Fibroblast of villous mesenchyme (primary cell): ENCODE measurements at regions not wholly inside any gene's neighbourhood (a gene's known extent, or its start where the extent isn't known, plus 50 kb on each side); places are given as distances from the start of the nearest gene placed in this dataset.

Experiments
- DNase-seq: peaks from one replicate; pipeline ENCODE4 v3.0.0-alpha.2; 2010; ENCODE audit warnings: low read depth
- H3K4me3 ChIP-seq: 2 replicates; pipeline ENCODE4 v1.5.1; 2011; ENCODE audit warnings: low read depth, mild to moderate bottlenecking, low read length
- TF ChIP-seq, protein P1 (sequence below): IDR thresholded peaks from 2 replicates; pipeline ENCODE4 v1.5.1; 2012; ENCODE audit warnings: low read depth, mild to moderate bottlenecking, low read length; ENCODE audit not compliant: insufficient read depth

DNA sequence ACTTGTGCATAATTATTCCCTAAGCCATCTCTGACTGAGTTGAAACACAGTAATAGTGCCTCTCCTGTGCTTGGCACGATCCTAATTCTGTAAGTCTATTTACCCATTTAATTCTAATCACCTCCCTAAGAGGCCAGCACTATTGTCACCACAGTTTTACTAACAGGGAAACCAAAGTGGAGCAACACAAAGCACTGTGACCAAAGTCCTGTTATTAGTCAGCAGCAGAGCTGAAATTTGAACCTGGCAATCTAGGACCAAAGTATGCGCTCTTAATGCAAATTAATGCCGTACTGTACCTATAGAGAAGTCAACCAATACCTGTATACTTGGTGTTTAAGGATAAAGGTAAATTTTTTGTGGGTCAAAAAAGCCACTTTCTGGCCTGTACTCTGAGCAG, 77.1 kb upstream of the CNTLN start:
- TF ChIP-seq, protein P1, sequence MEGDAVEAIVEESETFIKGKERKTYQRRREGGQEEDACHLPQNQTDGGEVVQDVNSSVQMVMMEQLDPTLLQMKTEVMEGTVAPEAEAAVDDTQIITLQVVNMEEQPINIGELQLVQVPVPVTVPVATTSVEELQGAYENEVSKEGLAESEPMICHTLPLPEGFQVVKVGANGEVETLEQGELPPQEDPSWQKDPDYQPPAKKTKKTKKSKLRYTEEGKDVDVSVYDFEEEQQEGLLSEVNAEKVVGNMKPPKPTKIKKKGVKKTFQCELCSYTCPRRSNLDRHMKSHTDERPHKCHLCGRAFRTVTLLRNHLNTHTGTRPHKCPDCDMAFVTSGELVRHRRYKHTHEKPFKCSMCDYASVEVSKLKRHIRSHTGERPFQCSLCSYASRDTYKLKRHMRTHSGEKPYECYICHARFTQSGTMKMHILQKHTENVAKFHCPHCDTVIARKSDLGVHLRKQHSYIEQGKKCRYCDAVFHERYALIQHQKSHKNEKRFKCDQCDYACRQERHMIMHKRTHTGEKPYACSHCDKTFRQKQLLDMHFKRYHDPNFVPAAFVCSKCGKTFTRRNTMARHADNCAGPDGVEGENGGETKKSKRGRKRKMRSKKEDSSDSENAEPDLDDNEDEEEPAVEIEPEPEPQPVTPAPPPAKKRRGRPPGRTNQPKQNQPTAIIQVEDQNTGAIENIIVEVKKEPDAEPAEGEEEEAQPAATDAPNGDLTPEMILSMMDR = no peak
- H3K4me3 ChIP-seq = no peak overlapping the region
- DNase-seq = no peak

DNA sequence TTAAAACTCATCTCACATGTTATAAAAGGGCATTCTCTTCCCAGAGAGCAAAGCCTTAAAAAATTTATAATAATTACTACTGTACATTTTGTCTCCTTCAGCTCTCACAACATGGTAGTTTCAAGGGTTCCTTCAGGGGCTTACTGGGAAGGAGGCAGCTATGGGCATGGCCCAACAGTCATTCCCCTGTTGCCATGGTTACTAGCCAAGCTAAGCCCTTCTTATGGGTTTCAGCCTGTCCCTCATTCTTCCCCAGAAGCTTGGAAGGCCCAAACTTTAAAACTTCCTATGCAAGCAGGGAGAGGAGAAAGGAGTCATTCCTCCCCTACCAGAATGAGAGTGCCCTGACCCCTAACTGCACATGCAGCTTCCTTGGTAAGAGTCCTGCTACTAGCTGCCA, 82.2 kb upstream of the CNTLN start:
- no peak for DNase-seq
- H3K4me3 ChIP-seq = no peak overlapping the region
- TF ChIP-seq, protein P1 = no peak

DNA sequence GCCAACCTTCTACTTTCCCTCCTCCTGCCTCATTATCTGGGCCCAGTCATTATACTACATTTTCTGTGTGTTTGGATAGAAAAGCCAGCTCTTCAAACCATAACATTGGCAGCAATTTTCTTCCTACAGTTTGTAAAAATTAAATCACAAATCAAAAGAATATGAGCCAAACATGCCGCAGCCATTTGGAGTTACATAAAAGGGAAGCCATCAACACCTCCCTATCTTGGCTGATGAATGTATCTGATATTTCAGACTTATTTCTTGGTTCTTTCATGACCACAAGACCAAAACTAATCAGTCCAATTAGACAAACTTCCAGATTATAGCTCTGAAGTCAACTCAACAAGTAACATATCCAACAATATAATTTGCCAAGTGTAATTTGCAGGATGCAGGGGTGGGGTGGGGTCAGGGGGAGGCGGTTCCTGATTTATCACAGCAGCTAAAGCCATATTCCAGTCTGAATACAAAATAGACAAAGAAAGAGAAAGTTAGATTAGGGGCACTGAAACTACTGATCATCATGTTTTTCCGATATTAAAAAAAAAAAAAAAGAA, 89.4 kb upstream of the CNTLN start:
- no peak for DNase-seq
- TF ChIP-seq, protein P1 = no peak
- H3K4me3 ChIP-seq = no peak overlapping the region

DNA sequence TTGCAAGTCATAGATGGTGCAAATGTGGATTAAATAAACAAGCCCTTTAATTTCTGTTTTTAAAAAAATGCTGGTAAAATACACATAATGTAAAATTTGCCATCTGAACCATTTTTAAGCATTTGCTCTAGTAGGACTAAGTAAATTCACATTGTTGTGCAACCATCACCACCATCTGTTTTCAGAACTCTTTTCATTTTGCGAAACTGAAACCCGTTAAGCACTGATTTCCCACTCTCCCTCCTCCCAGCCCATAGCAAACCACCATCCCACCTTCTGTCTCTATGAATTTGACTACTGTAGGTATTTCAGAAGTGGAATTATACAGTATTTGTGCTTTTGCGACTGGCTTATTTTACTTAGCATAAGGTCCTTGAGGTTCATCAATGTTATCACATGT, 103.3 kb upstream of the CNTLN start:
- TF ChIP-seq, protein P1 = no peak
- peak; percentile 29 for DNase-seq

DNA sequence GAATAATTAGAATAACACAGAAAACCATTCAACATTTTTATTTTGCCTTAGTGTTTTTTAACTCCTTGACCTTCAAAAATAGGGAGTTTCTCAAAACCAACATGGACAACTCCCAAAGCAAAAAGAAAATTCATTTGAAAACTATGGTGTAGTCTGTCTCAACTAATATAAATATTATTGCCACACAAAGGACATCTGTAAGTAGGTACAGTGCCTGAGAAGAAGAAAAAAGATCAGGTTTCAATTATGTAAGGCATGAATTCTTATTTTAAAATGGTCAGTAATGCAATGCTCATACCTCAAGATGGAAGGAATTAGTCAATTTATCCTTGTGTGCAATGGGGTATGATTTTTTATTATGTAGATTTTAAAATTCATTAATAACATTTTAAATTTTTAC, 109.6 kb upstream of the CNTLN start:
- TF ChIP-seq, protein P1 = no peak

More for the DNA sequence above, 103.3 kb upstream of the CNTLN start:
- H3K4me3 ChIP-seq = no peak overlapping the region

DNA sequence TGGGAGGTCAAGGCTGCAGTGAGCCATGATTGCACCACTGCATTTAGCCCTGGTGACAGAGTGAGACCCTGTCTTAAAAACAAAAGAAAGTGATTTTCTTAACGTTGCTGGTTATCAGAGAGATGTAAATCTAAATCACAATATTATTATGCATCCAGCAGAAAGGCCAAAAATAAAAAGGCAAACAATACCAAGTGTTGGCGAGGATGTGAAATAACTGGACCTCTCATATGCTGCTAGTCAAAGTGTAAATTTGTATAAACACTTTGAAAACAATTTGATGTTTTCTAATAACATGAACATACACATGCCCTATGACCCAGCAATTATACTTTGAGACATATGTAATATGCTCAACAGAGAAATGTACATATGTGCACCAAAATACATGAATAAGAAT, 110.7 kb upstream of the CNTLN start:
- TF ChIP-seq, protein P1 = no peak
- DNase-seq = no peak
- no peak overlapping the region for H3K4me3 ChIP-seq

More for the DNA sequence above, 109.6 kb upstream of the CNTLN start:
- H3K4me3 ChIP-seq = no peak overlapping the region
- no peak for DNase-seq

DNA sequence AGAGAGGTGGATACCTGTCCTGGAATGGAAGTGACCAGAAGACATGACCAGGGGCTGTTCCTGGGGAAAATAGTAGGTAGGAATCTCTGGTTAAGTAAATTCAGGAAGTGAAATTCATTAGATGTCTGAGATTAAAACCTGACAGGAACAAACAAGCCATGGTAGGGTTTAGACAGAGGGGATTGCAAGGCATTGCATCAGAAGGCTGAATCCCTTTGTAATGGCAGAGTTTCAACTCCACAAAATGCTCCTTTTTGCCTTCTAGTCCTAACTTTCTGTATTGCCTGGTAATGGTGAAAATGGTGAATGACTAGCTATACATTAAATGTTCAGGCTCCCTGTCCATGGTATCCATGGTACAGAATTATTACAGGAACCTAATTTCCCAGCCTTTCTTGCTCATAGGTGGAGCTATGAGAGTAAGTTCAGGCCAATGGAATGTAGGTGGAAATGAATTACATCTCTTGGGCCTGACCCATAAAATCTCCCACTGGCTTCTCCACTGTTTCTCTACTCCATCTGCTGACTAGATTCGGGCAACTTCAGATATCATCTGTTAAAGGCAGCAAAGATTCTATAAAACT, 113.4 kb upstream of the CNTLN start:
- TF ChIP-seq, protein P1 = no peak
- no peak overlapping the region for H3K4me3 ChIP-seq
- peak; percentile 38 for DNase-seq
